ENCODE measurements at regions not wholly inside any gene's neighbourhood (a gene's known extent, or its start where the extent isn't known, plus 50 kb on each side); places are given as distances from the start of the nearest gene placed in this dataset.

DNA sequence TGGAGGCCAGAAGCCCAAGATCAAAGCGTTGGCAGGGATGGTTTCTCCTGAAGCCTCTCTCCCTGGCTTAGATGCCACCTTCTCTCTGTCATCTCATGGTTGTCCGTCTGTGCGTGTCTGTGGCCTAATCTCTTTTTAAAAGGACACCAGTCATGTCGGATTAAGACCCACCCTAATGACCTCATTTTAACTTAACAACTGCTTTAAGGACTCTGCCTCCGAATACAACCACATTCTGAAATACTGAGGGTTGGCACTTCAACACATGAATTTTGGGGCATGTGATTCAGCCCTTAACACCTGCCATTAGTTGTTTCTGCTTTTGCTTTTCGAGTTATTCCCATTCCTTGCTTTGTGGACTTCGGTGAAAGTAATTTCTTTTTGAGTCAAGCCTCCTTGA lies 97.8 kb upstream of the SMIM21 start:
- Histone ChIP-seq H3K4me1 (ENCODE audit: control extremely low read depth in 1 of 4, control insufficient read depth in 4 of 4, insufficient read depth in 4 of 4, low read length in 3 of 4) (no peaks in the 10 kb centered on the region), H3K36me3 (ENCODE audit: control insufficient read depth in 4 of 4, insufficient read depth in 4 of 4, low read length in 3 of 4) (no peaks in the 10 kb centered on the region), H3K27ac (ENCODE audit: insufficient read depth in 1 of 2, low read depth in 1 of 2, low read length in 2 of 2, poor library complexity in 1 of 2, severe bottlenecking in 2 of 2) (no peak overlapping the region), H3K4me3 (ENCODE audit: control insufficient read depth in 1 of 7, extremely low read depth in 1 of 7, insufficient read depth in 4 of 7, low read depth in 2 of 7, low read length in 6 of 7) (no peak overlapping the region), H3K27me3 (replicated peaks in 2 of 5; ENCODE audit: control insufficient read depth in 4 of 5, insufficient read depth in 5 of 5, low read length in 4 of 5) (no peaks in the 10 kb centered on the region), H3K9me3 (ENCODE audit: control extremely low read depth in 1 of 5, control insufficient read depth in 4 of 5, insufficient read depth in 2 of 5, low read depth in 1 of 5, low read length in 4 of 5) (no peaks in the 10 kb centered on the region)
- DNase-seq: no peak
- ChIA-PET POLR2A (no interaction called here), CTCF (no interaction called here)
- 99% methylated on average over 7 of the region's 7 CpGs for WGBS (ENCODE audit: insufficient coverage)

DNA sequence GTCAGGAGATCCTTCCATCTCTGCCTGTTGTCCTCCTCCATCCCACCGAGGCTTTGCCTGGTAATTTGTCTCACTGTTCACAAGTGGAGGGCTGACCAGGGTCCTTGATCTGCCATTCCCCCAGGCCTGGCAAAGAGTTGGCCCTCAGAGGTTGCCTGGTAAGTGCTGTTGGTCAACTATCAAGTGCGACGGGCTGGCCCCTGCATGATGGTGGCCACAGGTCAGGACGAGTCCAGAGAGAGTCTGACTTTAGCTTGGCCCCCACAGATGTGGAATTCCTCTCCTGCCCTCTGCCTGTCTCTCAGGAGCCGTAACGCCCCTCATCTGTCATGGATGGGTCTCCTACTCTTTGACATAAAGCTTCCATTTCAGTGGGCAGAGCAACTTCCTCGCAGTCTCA lies 97.3 kb upstream of the SMIM21 start:
- H3K9me3 ChIP-seq (ENCODE audit: control extremely low read depth in 1 of 5, control insufficient read depth in 4 of 5, insufficient read depth in 2 of 5, low read depth in 1 of 5, low read length in 4 of 5): no peaks in the 10 kb centered on the region
- no peaks in the 10 kb centered on the region for H3K36me3 ChIP-seq (ENCODE audit: control insufficient read depth in 4 of 4, insufficient read depth in 4 of 4, low read length in 3 of 4)
- 96% methylated on average over 7 of the region's 7 CpGs for WGBS (ENCODE audit: insufficient coverage)
- H3K4me1 ChIP-seq (ENCODE audit: control extremely low read depth in 1 of 4, control insufficient read depth in 4 of 4, insufficient read depth in 4 of 4, low read length in 3 of 4): no peaks in the 10 kb centered on the region
- ChIA-PET CTCF (no interaction called here), POLR2A (no interaction called here)
- H3K4me3 ChIP-seq (ENCODE audit: control insufficient read depth in 1 of 7, extremely low read depth in 1 of 7, insufficient read depth in 4 of 7, low read depth in 2 of 7, low read length in 6 of 7): no peak overlapping the region
- H3K27me3 ChIP-seq (replicated peaks in 2 of 5; ENCODE audit: control insufficient read depth in 4 of 5, insufficient read depth in 5 of 5, low read length in 4 of 5): peaks cover 0 to 2% (median 0%) of the 10 kb centered on the region in 5 experiments
- no peak for DNase-seq
- no peak overlapping the region for H3K27ac ChIP-seq (ENCODE audit: insufficient read depth in 1 of 2, low read depth in 1 of 2, low read length in 2 of 2, poor library complexity in 1 of 2, severe bottlenecking in 2 of 2)

DNA sequence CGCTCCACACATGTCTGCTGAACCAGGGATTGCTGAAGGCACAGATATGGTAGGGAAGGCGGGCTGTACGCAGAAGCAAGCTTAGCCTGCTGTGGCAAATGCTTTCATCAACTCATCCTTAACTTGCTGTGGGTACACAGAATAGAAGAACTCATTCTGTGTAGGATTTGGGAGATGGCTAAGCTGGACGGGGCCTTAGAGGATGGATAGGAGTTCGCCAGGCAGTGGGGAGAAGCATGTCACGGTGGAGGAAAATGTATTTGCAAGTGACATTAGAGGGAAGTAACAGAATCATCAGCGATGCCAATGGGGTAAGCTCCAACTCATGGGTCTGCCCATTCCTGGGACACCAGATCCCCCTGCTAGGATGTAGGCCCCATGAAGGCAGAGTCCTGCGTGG lies 96.7 kb upstream of the SMIM21 start:
- DNase-seq: no peak
- no peaks in the 10 kb centered on the region for H3K4me1 ChIP-seq (ENCODE audit: control extremely low read depth in 1 of 4, control insufficient read depth in 4 of 4, insufficient read depth in 4 of 4, low read length in 3 of 4)
- no peak overlapping the region for H3K27ac ChIP-seq (ENCODE audit: insufficient read depth in 1 of 2, low read depth in 1 of 2, low read length in 2 of 2, poor library complexity in 1 of 2, severe bottlenecking in 2 of 2)
- H3K27me3 ChIP-seq (replicated peaks in 2 of 5; ENCODE audit: control insufficient read depth in 4 of 5, insufficient read depth in 5 of 5, low read length in 4 of 5): peaks cover 0 to 3% (median 0%) of the 10 kb centered on the region in 5 experiments
- CTCF ChIA-PET: no interaction called here
- H3K4me3 ChIP-seq (ENCODE audit: control insufficient read depth in 1 of 7, extremely low read depth in 1 of 7, insufficient read depth in 4 of 7, low read depth in 2 of 7, low read length in 6 of 7): no peak overlapping the region
- H3K9me3 ChIP-seq (ENCODE audit: control extremely low read depth in 1 of 5, control insufficient read depth in 4 of 5, insufficient read depth in 2 of 5, low read depth in 1 of 5, low read length in 4 of 5): no peaks in the 10 kb centered on the region
- no peaks in the 10 kb centered on the region for H3K36me3 ChIP-seq (ENCODE audit: control insufficient read depth in 4 of 4, insufficient read depth in 4 of 4, low read length in 3 of 4)
- POLR2A ChIA-PET: no interaction called here
- 98% methylated on average over 7 of the region's 8 CpGs for WGBS (ENCODE audit: insufficient coverage)

DNA sequence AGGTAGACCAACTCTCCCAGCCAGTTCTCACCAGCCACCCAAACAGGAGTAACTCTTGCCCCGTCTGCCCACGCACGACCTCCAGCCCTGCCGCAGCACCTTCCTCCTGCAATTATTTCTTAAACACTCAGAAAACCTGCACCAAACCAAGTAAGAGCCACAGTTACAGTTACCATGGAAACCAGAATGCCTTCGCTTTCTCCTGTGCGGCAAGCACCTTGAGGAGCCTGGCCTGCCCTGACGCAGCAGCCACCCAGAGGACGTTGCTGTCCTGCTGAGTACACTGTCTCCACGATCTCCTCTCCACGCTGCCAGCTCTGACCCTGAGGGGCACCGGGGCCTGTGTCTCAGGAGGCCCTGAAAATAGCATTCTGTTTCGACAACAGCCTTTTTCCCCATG lies 94.3 kb upstream of the SMIM21 start:
- H3K27ac ChIP-seq (ENCODE audit: insufficient read depth in 1 of 2, low read depth in 1 of 2, low read length in 2 of 2, poor library complexity in 1 of 2, severe bottlenecking in 2 of 2): no peak overlapping the region
- H3K27me3 ChIP-seq (replicated peaks in 2 of 5; ENCODE audit: control insufficient read depth in 4 of 5, insufficient read depth in 5 of 5, low read length in 4 of 5): peaks cover 0 to 3% (median 0%) of the 10 kb centered on the region in 5 experiments
- ChIA-PET CTCF (no interaction called here), POLR2A (no interaction called here)
- H3K36me3 ChIP-seq (ENCODE audit: control insufficient read depth in 4 of 4, insufficient read depth in 4 of 4, low read length in 3 of 4): no peaks in the 10 kb centered on the region
- H3K4me1 ChIP-seq (ENCODE audit: control extremely low read depth in 1 of 4, control insufficient read depth in 4 of 4, insufficient read depth in 4 of 4, low read length in 3 of 4): no peaks in the 10 kb centered on the region
- DNase-seq: no peak
- no peak overlapping the region for H3K4me3 ChIP-seq (ENCODE audit: control insufficient read depth in 1 of 7, extremely low read depth in 1 of 7, insufficient read depth in 4 of 7, low read depth in 2 of 7, low read length in 6 of 7)
- WGBS (ENCODE audit: insufficient coverage): 87% methylated on average over 9 of the region's 12 CpGs
- no peaks in the 10 kb centered on the region for H3K9me3 ChIP-seq (ENCODE audit: control extremely low read depth in 1 of 5, control insufficient read depth in 4 of 5, insufficient read depth in 2 of 5, low read depth in 1 of 5, low read length in 4 of 5)

DNA sequence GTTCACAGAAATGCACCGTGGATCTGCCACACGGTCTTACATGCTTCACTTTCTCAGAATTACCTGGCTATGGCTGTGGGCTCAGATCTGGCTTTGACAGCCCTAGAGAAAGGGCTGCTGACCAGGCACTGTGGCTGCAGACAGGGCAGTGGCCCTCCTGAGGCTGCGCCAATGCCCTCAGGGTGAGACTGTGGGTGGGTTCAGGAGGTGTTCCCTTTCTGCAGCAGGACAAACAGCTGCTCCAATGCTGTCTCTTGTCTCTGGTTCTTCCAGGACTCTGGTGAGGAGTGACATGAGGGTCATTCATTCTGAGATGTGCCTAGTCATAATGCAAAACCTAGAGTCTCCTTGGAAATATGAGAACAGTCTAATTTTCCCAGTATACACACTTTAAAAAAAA lies 90.5 kb upstream of the SMIM21 start:
- H3K4me3 ChIP-seq (ENCODE audit: control insufficient read depth in 1 of 7, extremely low read depth in 1 of 7, insufficient read depth in 4 of 7, low read depth in 2 of 7, low read length in 6 of 7): no peak overlapping the region
- ChIA-PET CTCF (no interaction called here), POLR2A (no interaction called here)
- no peaks in the 10 kb centered on the region for H3K36me3 ChIP-seq (ENCODE audit: control insufficient read depth in 4 of 4, insufficient read depth in 4 of 4, low read length in 3 of 4)
- peaks cover 0 to 11% (median 0%) of the 10 kb centered on the region in 5 experiments for H3K9me3 ChIP-seq (ENCODE audit: control extremely low read depth in 1 of 5, control insufficient read depth in 4 of 5, insufficient read depth in 2 of 5, low read depth in 1 of 5, low read length in 4 of 5)
- WGBS (ENCODE audit: insufficient coverage): 93% methylated on average over 3 of the region's 3 CpGs
- no peaks in the 10 kb centered on the region for H3K4me1 ChIP-seq (ENCODE audit: control extremely low read depth in 1 of 4, control insufficient read depth in 4 of 4, insufficient read depth in 4 of 4, low read length in 3 of 4)
- peaks cover 0 to 3% (median 0%) of the 10 kb centered on the region in 5 experiments for H3K27me3 ChIP-seq (replicated peaks in 2 of 5; ENCODE audit: control insufficient read depth in 4 of 5, insufficient read depth in 5 of 5, low read length in 4 of 5)
- no peak for DNase-seq
- no peak overlapping the region for H3K27ac ChIP-seq (ENCODE audit: insufficient read depth in 1 of 2, low read depth in 1 of 2, low read length in 2 of 2, poor library complexity in 1 of 2, severe bottlenecking in 2 of 2)

DNA sequence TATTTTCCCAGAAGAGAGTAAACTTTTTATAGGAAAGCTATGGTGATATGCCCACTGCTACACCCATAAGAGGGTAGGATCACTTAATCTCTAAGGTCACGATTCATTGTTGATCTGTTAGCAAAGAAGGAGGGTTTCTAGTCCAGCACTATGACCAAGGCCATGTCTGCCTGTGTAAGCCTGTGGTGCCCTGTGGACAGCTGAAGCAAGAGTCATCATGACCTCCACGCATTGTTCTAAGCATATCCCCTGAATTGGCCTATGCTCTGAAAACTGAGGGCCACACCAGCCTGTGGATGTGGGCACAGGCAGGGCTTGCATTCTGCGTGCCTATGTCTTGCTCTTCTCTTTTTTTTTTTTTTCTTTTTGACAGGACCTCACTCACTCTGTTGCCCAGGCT lies 89.8 kb upstream of the SMIM21 start:
- CTCF ChIA-PET: interaction anchor here (0.9 kb wide), 1 partner anchor 35 kb away, joined by 4 read pairs; no protein-coding TSS in a partner anchor
- no peak for DNase-seq
- H3K4me1 ChIP-seq (ENCODE audit: control extremely low read depth in 1 of 4, control insufficient read depth in 4 of 4, insufficient read depth in 4 of 4, low read length in 3 of 4): no peaks in the 10 kb centered on the region
- H3K27me3 ChIP-seq (replicated peaks in 2 of 5; ENCODE audit: control insufficient read depth in 4 of 5, insufficient read depth in 5 of 5, low read length in 4 of 5): peaks cover 0 to 3% (median 0%) of the 10 kb centered on the region in 5 experiments
- H3K4me3 ChIP-seq (ENCODE audit: control insufficient read depth in 1 of 7, extremely low read depth in 1 of 7, insufficient read depth in 4 of 7, low read depth in 2 of 7, low read length in 6 of 7): no peak overlapping the region
- no peaks in the 10 kb centered on the region for H3K36me3 ChIP-seq (ENCODE audit: control insufficient read depth in 4 of 4, insufficient read depth in 4 of 4, low read length in 3 of 4)
- peaks cover 0 to 14% (median 2%) of the 10 kb centered on the region in 5 experiments for H3K9me3 ChIP-seq (ENCODE audit: control extremely low read depth in 1 of 5, control insufficient read depth in 4 of 5, insufficient read depth in 2 of 5, low read depth in 1 of 5, low read length in 4 of 5)
- POLR2A ChIA-PET: no interaction called here
- no peak overlapping the region for H3K27ac ChIP-seq (ENCODE audit: insufficient read depth in 1 of 2, low read depth in 1 of 2, low read length in 2 of 2, poor library complexity in 1 of 2, severe bottlenecking in 2 of 2)
- WGBS (ENCODE audit: insufficient coverage): 95% methylated on average over 3 of the region's 3 CpGs

DNA sequence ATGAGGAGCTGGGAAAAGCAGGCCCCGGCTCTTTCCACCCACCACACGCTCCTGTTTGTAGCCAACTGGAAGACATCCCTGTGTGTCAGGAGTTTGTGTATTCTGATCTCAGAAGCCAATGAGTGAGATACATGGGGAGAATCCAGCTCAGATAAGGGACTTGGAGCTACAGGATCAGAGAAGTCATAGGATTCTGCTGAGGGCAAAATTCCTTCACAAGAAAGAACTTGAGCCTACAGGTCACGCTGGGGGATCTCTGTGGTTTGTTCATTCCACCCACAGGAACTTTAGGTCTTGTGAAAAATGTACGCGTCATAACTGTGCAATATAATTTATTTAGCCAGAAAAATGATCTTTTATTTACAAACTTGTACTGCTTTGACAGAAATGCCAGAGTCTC lies 80.1 kb upstream of the SMIM21 start:
- ChIA-PET CTCF (no interaction called here), POLR2A (no interaction called here)
- DNase-seq: no peak
- Histone ChIP-seq H3K4me1 (ENCODE audit: control extremely low read depth in 1 of 4, control insufficient read depth in 4 of 4, insufficient read depth in 4 of 4, low read length in 3 of 4) (no peaks in the 10 kb centered on the region), H3K4me3 (ENCODE audit: control insufficient read depth in 1 of 7, extremely low read depth in 1 of 7, insufficient read depth in 4 of 7, low read depth in 2 of 7, low read length in 6 of 7) (no peak overlapping the region), H3K9me3 (ENCODE audit: control extremely low read depth in 1 of 5, control insufficient read depth in 4 of 5, insufficient read depth in 2 of 5, low read depth in 1 of 5, low read length in 4 of 5) (peaks cover 0 to 13% (median 2%) of the 10 kb centered on the region in 5 experiments), H3K36me3 (ENCODE audit: control insufficient read depth in 4 of 4, insufficient read depth in 4 of 4, low read length in 3 of 4) (no peaks in the 10 kb centered on the region), H3K27me3 (replicated peaks in 2 of 5; ENCODE audit: control insufficient read depth in 4 of 5, insufficient read depth in 5 of 5, low read length in 4 of 5) (peaks cover 0 to 3% (median 0%) of the 10 kb centered on the region in 5 experiments), H3K27ac (ENCODE audit: insufficient read depth in 1 of 2, low read depth in 1 of 2, low read length in 2 of 2, poor library complexity in 1 of 2, severe bottlenecking in 2 of 2) (no peak overlapping the region)
- 58% methylated on average over 2 of the region's 5 CpGs for WGBS (ENCODE audit: insufficient coverage)

Data from common myeloid progenitor, CD34-positive (primary cell).